OCI-M1 (cell line): ENCODE measurements at regions not wholly inside any gene's neighbourhood (a gene's known extent, or its start where the extent isn't known, plus 50 kb on each side); places are given as distances from the start of the nearest gene placed in this dataset.
"Not testable (repeated sequence)": the region's sequence is repeated elsewhere in the genome, so short reads cannot be mapped to it uniquely, and the experiment has no call there.

Experiments used
- DNase-seq: peaks from one replicate; lab custom pipeline; 2025; lab: John Stamatoyannopoulos, UW

GRCh38 chr18:60015826-60016225, 116.0 kb downstream of the PMAIP1 start:
- not testable (repeated sequence) for DNase-seq

GRCh38 chr18:60013148-60013547, 113.4 kb downstream of the PMAIP1 start:
- DNase-seq, result not testable (repeated sequence)

GRCh38 chr18:60010984-60011383, 111.2 kb downstream of the PMAIP1 start:
- DNase-seq, result no peak

- DNase-seq, result no peak
Measured at GRCh38 chr18:60010513-60010912, 110.7 kb downstream of the PMAIP1 start.

GRCh38 chr18:60007661-60008060, 107.9 kb downstream of the PMAIP1 start:
- no peak for DNase-seq

- no peak for DNase-seq
Measured at GRCh38 chr18:60003610-60004185, 103.9 kb downstream of the PMAIP1 start.

GRCh38 chr18:59996370-59996966, 96.7 kb downstream of the PMAIP1 start:
- peak; percentile 75 for DNase-seq

GRCh38 chr18:59994357-59994756, 94.6 kb downstream of the PMAIP1 start:
- DNase-seq, result peak; percentile 44

- no peak for DNase-seq
Measured at GRCh38 chr18:59993560-59993959, 93.8 kb downstream of the PMAIP1 start.

- peak; percentile 60 for DNase-seq
Measured at GRCh38 chr18:59990121-59990823, 90.5 kb downstream of the PMAIP1 start.

GRCh38 chr18:59988098-59988706, 88.4 kb downstream of the PMAIP1 start:
- DNase-seq, result peak; percentile 69

- no peak for DNase-seq
Measured at GRCh38 chr18:59987102-59987501, 87.3 kb downstream of the PMAIP1 start.

GRCh38 chr18:59986139-59986538, 86.3 kb downstream of the PMAIP1 start:
- no peak for DNase-seq

- DNase-seq, result no peak
Measured at GRCh38 chr18:59985289-59985688, 85.5 kb downstream of the PMAIP1 start.

- DNase-seq, result no peak
Measured at GRCh38 chr18:59983506-59983905, 83.7 kb downstream of the PMAIP1 start.

- no peak for DNase-seq
Measured at GRCh38 chr18:59980188-59980637, 80.4 kb downstream of the PMAIP1 start.

- DNase-seq, result no peak
Measured at GRCh38 chr18:59971871-59972428, 72.2 kb downstream of the PMAIP1 start.

- DNase-seq, result peak; percentile 69
Measured at GRCh38 chr18:59971144-59971543, 71.3 kb downstream of the PMAIP1 start.

- DNase-seq, result not testable (repeated sequence)
Measured at GRCh38 chr18:59969477-59970028, 69.8 kb downstream of the PMAIP1 start.

- no peak for DNase-seq
Measured at GRCh38 chr18:59968583-59968982, 68.8 kb downstream of the PMAIP1 start.

- no peak for DNase-seq
Measured at GRCh38 chr18:59967878-59968277, 68.1 kb downstream of the PMAIP1 start.

- DNase-seq, result no peak
Measured at GRCh38 chr18:59966913-59967312, 67.1 kb downstream of the PMAIP1 start.
